GM12872 (cell line): ENCODE measurements at regions not wholly inside any gene's neighbourhood (a gene's known extent, or its start where the extent isn't known, plus 50 kb on each side); places are given as distances from the start of the nearest gene placed in this dataset.

Source experiments
- CTCF ChIP-seq: IDR thresholded peaks from 3 replicates; pipeline ENCODE4 v1.5.1; 2011; ENCODE audit warnings: low read depth, mild to moderate bottlenecking, low read length, moderate library complexity; ENCODE audit not compliant: insufficient read depth

- no peak for TF ChIP-seq CTCF
Observed at GRCh38 chr13:89937420-89937819, 1410.1 kb upstream of the MIR17HG start.

GRCh38 chr13:89940383-89940782, 1407.1 kb upstream of the MIR17HG start:
- no peak for TF ChIP-seq CTCF

- no peak for TF ChIP-seq CTCF
Observed at GRCh38 chr13:89943139-89943538, 1404.3 kb upstream of the MIR17HG start.

GRCh38 chr13:89950225-89950624, 1397.3 kb upstream of the MIR17HG start:
- TF ChIP-seq CTCF, result no peak

- no peak for TF ChIP-seq CTCF
Observed at GRCh38 chr13:89951341-89951740, 1396.1 kb upstream of the MIR17HG start.

- no peak for TF ChIP-seq CTCF
Observed at GRCh38 chr13:89953581-89953980, 1393.9 kb upstream of the MIR17HG start.

- no peak for TF ChIP-seq CTCF
Observed at GRCh38 chr13:89955773-89956172, 1391.7 kb upstream of the MIR17HG start.

GRCh38 chr13:89959074-89959473, 1388.4 kb upstream of the MIR17HG start:
- TF ChIP-seq CTCF, result no peak
